ENCODE measurements at regions not wholly inside any gene's neighbourhood (a gene's known extent, or its start where the extent isn't known, plus 50 kb on each side); places are given as distances from the start of the nearest gene placed in this dataset.
"Not testable (repeated sequence)": the region's sequence is repeated elsewhere in the genome, so short reads cannot be mapped to it uniquely, and the experiment has no call there.

GRCh38 chr6:178929-179328, 113.4 kb upstream of the DUSP22 start:
- DNase-seq (ENCODE audit: low spot score); in situ Hi-C loops (cut with HindIII; ENCODE audit: low sequenced_read_pairs): not testable (repeated sequence)

GRCh38 chr6:179340-179950, 112.8 kb upstream of the DUSP22 start:
- DNase-seq (ENCODE audit: low spot score) = no peak
- in situ Hi-C loops (cut with HindIII; ENCODE audit: low sequenced_read_pairs) = no loop called here

GRCh38 chr6:180091-180694, 112.1 kb upstream of the DUSP22 start:
- DNase-seq (ENCODE audit: low spot score); in situ Hi-C loops (cut with HindIII; ENCODE audit: low sequenced_read_pairs): not testable (repeated sequence)

- no peak for DNase-seq (ENCODE audit: low spot score)
- in situ Hi-C loops (cut with HindIII; ENCODE audit: low sequenced_read_pairs) = no loop called here
Measured at GRCh38 chr6:181049-181654, 111.1 kb upstream of the DUSP22 start.

- no peak for DNase-seq (ENCODE audit: low spot score)
- in situ Hi-C loops (cut with HindIII; ENCODE audit: low sequenced_read_pairs) = no loop called here
Measured at GRCh38 chr6:183668-184067, 108.6 kb upstream of the DUSP22 start.

GRCh38 chr6:184161-184700, 108.1 kb upstream of the DUSP22 start:
- in situ Hi-C loops (cut with HindIII; ENCODE audit: low sequenced_read_pairs) = no loop called here
- no peak for DNase-seq (ENCODE audit: low spot score)

- no peak for DNase-seq (ENCODE audit: low spot score)
- in situ Hi-C loops (cut with HindIII; ENCODE audit: low sequenced_read_pairs) = no loop called here
Measured at GRCh38 chr6:186340-186965, 105.8 kb upstream of the DUSP22 start.

- in situ Hi-C loops (cut with HindIII; ENCODE audit: low sequenced_read_pairs) = no loop called here
- DNase-seq (ENCODE audit: low spot score) = no peak
Measured at GRCh38 chr6:187210-187861, 105.0 kb upstream of the DUSP22 start.

GRCh38 chr6:188821-189655, 103.2 kb upstream of the DUSP22 start:
- peak; percentile 71 for DNase-seq (ENCODE audit: low spot score)
- in situ Hi-C loops (cut with HindIII; ENCODE audit: low sequenced_read_pairs) = no loop called here

- in situ Hi-C loops (cut with HindIII; ENCODE audit: low sequenced_read_pairs) = no loop called here
- no peak for DNase-seq (ENCODE audit: low spot score)
Measured at GRCh38 chr6:189676-190075, 102.6 kb upstream of the DUSP22 start.

- in situ Hi-C loops (cut with HindIII; ENCODE audit: low sequenced_read_pairs) = no loop called here
- no peak for DNase-seq (ENCODE audit: low spot score)
Measured at GRCh38 chr6:190596-191395, 101.5 kb upstream of the DUSP22 start.

GRCh38 chr6:191487-192312, 100.6 kb upstream of the DUSP22 start:
- DNase-seq (ENCODE audit: low spot score) = no peak
- in situ Hi-C loops (cut with HindIII; ENCODE audit: low sequenced_read_pairs) = no loop called here

- no peak for DNase-seq (ENCODE audit: low spot score)
- in situ Hi-C loops (cut with HindIII; ENCODE audit: low sequenced_read_pairs) = no loop called here
Measured at GRCh38 chr6:192313-192664, 100.0 kb upstream of the DUSP22 start.

- in situ Hi-C loops (cut with HindIII; ENCODE audit: low sequenced_read_pairs) = no loop called here
- DNase-seq (ENCODE audit: low spot score) = no peak
Measured at GRCh38 chr6:193180-193579, 99.1 kb upstream of the DUSP22 start.

- no peak for DNase-seq (ENCODE audit: low spot score)
- in situ Hi-C loops (cut with HindIII; ENCODE audit: low sequenced_read_pairs) = no loop called here
Measured at GRCh38 chr6:193773-194310, 98.4 kb upstream of the DUSP22 start.

- DNase-seq (ENCODE audit: low spot score) = peak; percentile 8
- in situ Hi-C loops (cut with HindIII; ENCODE audit: low sequenced_read_pairs) = no loop called here
Measured at GRCh38 chr6:195861-196360, 96.4 kb upstream of the DUSP22 start.

- in situ Hi-C loops (cut with HindIII; ENCODE audit: low sequenced_read_pairs) = no loop called here
- no peak for DNase-seq (ENCODE audit: low spot score)
Measured at GRCh38 chr6:196543-196942, 95.7 kb upstream of the DUSP22 start.
